GM12872 (cell line): ENCODE measurements at regions not wholly inside any gene's neighbourhood (a gene's known extent, or its start where the extent isn't known, plus 50 kb on each side); places are given as distances from the start of the nearest gene placed in this dataset.

ENCODE experiments used
- TF ChIP-seq, protein P1 (sequence below): IDR thresholded peaks from 3 replicates; pipeline ENCODE4 v1.5.1; 2011; ENCODE audit warnings: low read depth, mild to moderate bottlenecking, low read length, moderate library complexity; ENCODE audit not compliant: insufficient read depth

GRCh38 chr4:123562994-123563750 lies 166.6 kb downstream of the SPRY1 start:
- TF ChIP-seq, protein P1, sequence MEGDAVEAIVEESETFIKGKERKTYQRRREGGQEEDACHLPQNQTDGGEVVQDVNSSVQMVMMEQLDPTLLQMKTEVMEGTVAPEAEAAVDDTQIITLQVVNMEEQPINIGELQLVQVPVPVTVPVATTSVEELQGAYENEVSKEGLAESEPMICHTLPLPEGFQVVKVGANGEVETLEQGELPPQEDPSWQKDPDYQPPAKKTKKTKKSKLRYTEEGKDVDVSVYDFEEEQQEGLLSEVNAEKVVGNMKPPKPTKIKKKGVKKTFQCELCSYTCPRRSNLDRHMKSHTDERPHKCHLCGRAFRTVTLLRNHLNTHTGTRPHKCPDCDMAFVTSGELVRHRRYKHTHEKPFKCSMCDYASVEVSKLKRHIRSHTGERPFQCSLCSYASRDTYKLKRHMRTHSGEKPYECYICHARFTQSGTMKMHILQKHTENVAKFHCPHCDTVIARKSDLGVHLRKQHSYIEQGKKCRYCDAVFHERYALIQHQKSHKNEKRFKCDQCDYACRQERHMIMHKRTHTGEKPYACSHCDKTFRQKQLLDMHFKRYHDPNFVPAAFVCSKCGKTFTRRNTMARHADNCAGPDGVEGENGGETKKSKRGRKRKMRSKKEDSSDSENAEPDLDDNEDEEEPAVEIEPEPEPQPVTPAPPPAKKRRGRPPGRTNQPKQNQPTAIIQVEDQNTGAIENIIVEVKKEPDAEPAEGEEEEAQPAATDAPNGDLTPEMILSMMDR = no peak

- TF ChIP-seq, protein P1 = peak; percentile 98
Measured at GRCh38 chr4:123564758-123565346, 168.3 kb downstream of the SPRY1 start.

DNA sequence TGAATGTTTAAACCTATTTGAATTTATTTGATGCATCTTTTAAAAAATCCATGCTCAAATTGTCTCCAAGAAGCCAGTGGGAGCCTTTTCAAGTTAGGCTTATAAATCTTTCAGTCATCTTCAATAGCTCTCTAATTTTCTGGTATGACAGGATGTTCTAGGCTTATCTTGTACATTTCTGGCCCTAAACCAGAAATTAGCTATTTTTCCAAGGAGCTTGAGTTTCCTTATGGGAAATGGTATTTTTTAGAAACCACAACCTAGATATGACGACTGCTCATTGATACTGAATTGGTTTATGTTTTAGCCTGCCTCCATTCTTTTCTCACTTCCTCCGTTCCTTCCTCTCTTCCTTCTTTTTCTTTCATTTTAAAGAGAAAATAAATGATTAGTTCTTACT lies 172.3 kb downstream of the SPRY1 start:
- TF ChIP-seq, protein P1 = no peak

DNA sequence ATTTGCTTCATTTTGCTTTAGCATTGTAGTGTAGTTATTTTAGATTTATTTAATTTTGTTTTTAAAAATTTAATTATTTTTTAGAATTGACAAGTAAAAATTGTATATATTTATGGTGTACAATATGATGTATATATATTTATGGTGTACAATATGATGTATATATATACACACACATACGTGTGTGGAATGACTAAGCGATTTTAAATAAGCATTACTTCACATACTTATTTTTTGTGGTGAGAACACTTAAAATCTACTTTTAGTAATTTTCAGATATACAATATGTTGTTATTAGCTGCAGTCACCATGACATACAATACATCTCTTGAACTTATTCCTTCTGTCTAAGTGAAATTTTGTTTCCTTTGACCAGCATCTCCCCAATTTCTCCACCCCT lies 172.9 kb downstream of the SPRY1 start:
- TF ChIP-seq, protein P1 = no peak

DNA sequence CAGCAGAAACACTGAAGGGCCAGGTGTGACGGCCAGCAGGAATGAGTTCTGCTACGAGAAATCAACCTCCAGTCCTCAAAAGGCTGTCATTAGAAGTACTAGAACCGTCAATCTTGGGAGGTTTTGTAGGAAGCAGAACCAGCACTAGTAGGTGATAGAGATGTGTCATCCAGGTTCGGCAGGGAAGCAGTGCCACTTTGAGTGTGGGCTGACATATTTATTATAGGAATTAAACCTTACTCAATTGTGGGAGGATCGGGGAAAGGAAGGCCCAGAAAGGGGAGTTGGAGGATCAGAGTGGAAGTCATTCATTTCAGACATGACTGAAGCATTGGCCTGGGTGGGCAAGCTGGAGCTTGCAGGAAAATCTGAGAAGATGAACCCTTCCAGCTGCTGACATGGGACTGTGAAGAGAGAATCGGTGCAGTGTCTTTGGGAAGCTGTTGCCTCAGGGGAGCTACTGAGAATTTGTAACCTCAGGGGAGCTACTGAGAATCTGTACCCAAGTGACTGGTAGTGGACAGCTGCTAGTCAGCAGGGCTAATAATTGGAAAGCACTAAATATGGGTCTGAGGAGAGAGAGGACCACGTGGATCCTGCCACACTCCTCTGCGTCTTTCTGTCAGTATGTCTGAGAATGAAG lies 177.4 kb downstream of the SPRY1 start:
- TF ChIP-seq, protein P1 = no peak

GRCh38 chr4:123575291-123575690 lies 178.7 kb downstream of the SPRY1 start:
- TF ChIP-seq, protein P1 = no peak

DNA sequence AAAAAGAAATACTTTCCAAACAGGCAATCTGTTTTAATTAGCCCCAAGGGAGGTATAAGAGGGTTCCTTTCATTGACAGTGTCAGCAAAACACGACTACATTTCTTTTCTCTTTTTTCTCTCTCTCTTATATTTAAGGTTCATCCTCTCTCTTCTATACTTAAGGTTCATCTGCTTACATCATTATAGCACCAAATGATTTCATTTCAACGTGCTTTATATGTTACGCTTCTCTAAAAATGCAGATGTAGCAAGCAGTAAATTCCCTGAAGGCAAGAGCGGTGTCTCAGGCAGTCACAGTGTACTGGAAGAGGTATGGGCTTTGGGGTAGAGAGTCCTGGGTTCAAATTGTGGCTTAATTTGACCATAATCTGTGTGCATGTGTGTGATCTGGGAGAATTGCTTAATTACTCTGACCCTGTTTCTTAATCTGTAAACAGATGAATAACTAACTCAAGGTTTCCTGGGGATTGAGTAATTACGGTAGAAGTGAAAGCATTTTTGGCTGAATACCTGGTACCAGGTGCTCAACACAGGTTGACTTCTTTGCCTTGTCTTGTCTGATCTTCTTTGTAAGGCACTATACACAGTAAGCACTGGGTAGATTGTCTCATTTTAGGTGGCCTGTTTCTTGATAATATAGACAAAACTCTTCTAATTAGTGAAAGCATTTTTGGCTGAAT lies 180.8 kb downstream of the SPRY1 start:
- TF ChIP-seq, protein P1 = no peak
